OCI-LY7 (cell line): ENCODE measurements at regions not wholly inside any gene's neighbourhood (a gene's known extent, or its start where the extent isn't known, plus 50 kb on each side); places are given as distances from the start of the nearest gene placed in this dataset.

Source experiments
- BruUV-seq: library from RNA; stranded (reverse); fragments of 400-500 nt; replicated peaks from 2 replicates; lab custom pipeline; 2021; lab: Mats Ljungman, UMichigan
- CTCF ChIA-PET: fragments of 300-600 bp; sonication (Branson Sonifier 250); formaldehyde crosslinking; loops from one replicate; lab custom pipeline; 2022; ENCODE audit warnings: antibody characterized with exemption; ENCODE audit not compliant: unreplicated experiment; lab: Charles Lee
- POLR2A ChIA-PET: fragments of 300-600 bp; sonication (Branson Sonifier 250); formaldehyde crosslinking; loops from one replicate; lab custom pipeline; 2022; ENCODE audit warnings: antibody characterized with exemption; lab: Charles Lee
- DNase-seq: peaks from one replicate; pipeline ENCODE4 v3.0.0-alpha.2; 2015; ENCODE audit warnings: low spot score
- H2AFZ ChIP-seq: fragments of 200-600 bp; sonication (generic), shearing (Covaris generic); 2 replicates; pipeline ENCODE4 v1.6.1; 2014; ENCODE audit warnings: mild to moderate bottlenecking, antibody characterized with exemption, low read length, moderate library complexity
- H3K27ac ChIP-seq: fragments of 200-600 bp; sonication (generic); 2 replicates; pipeline ENCODE4 v1.5.1; 2014; ENCODE audit warnings: mixed run types, low read depth, mild to moderate bottlenecking, moderate library complexity, low read length, inconsistent platforms; ENCODE audit not compliant: poor library complexity, severe bottlenecking
- H3K36me3 ChIP-seq: fragments of 200-600 bp; sonication (generic); 2 replicates; pipeline ENCODE4 v1.6.1; 2014; ENCODE audit warnings: mild to moderate bottlenecking, antibody characterized with exemption, low read length, moderate library complexity, mixed read lengths; ENCODE audit not compliant: insufficient read depth
- H3K4me1 ChIP-seq: fragments of 200-600 bp; sonication (generic); 2 replicates; pipeline ENCODE4 v1.5.1; 2014; ENCODE audit warnings: mild to moderate bottlenecking, low read length; ENCODE audit not compliant: insufficient read depth, poor library complexity, severe bottlenecking
- H3K4me2 ChIP-seq: fragments of 200-600 bp; sonication (generic); 2 replicates; pipeline ENCODE4 v1.6.1; 2014; ENCODE audit warnings: mild to moderate bottlenecking, low read length
- H3K4me3 ChIP-seq: fragments of 200-600 bp; sonication (generic); 2 replicates; pipeline ENCODE4 v1.5.1; 2014; ENCODE audit warnings: mild to moderate bottlenecking, low read depth, low read length; ENCODE audit not compliant: poor library complexity, severe bottlenecking
- H3K79me2 ChIP-seq: fragments of 200-600 bp; sonication (generic); 2 replicates; pipeline ENCODE4 v1.6.1; 2016; ENCODE audit warnings: low read depth, mild to moderate bottlenecking, low read length, moderate library complexity, mixed read lengths; ENCODE audit not compliant: insufficient read depth
- H3K9me2 ChIP-seq: fragments of 200-600 bp; sonication (generic); 2 replicates; pipeline ENCODE4 v1.6.1; 2016; ENCODE audit warnings: mild to moderate bottlenecking, low read length, mixed read lengths; ENCODE audit not compliant: insufficient read depth
- H3K9me3 ChIP-seq: fragments of 200-600 bp; sonication (generic); 2 replicates; pipeline ENCODE4 v1.6.1; 2014; ENCODE audit warnings: mild to moderate bottlenecking, mixed run types, low read length, mixed read lengths
- H4K20me1 ChIP-seq: fragments of 200-600 bp; sonication (generic); 2 replicates; pipeline ENCODE4 v1.6.1; 2014; ENCODE audit warnings: mild to moderate bottlenecking, antibody characterized with exemption, low read length, moderate library complexity, mixed read lengths; ENCODE audit not compliant: insufficient read depth
- CTCF ChIP-seq: fragments of 200-600 bp; sonication (generic); conservative IDR thresholded peaks from 2 replicates; pipeline ENCODE4 v1.5.1; 2014; ENCODE audit warnings: mild to moderate bottlenecking, antibody characterized with exemption, low read length, moderate library complexity, mixed read lengths
- EZH2phosphoT487 ChIP-seq: fragments of 200-600 bp; sonication (generic); IDR thresholded peaks from 2 replicates; pipeline ENCODE4 v1.6.1; 2018; ENCODE audit warnings: low read depth, borderline replicate concordance, mild to moderate bottlenecking, mixed run types, antibody characterized with exemption, low read length, moderate library complexity, mixed read lengths
- intact Hi-C: fragments of 100-400 bp; cut with micrococcal nuclease; formaldehyde crosslinking; loops from one replicate; pipeline ENCODE4 v1.10.0; 2022; ENCODE audit not compliant: unreplicated experiment

GRCh38 chr6:164101859-164102258 lies 687.3 kb downstream of the QKI start:
- H3K9me3 ChIP-seq: no peaks in the 10 kb centered on the region
- intact Hi-C loops: no loop called here
- no peak overlapping the region for H2AFZ ChIP-seq
- no peaks in the 10 kb centered on the region for H3K9me2 ChIP-seq
- H4K20me1 ChIP-seq: no peaks in the 10 kb centered on the region
- H3K4me1 ChIP-seq: no peaks in the 10 kb centered on the region
- BruUV-seq: no TSS peak
- H3K4me3 ChIP-seq: no peak overlapping the region
- H3K36me3 ChIP-seq: no peaks in the 10 kb centered on the region
- no peak for DNase-seq
- TF ChIP-seq EZH2phosphoT487 (no peak), CTCF (no peak)
- POLR2A ChIA-PET: no interaction called here
- H3K4me2 ChIP-seq: no peak overlapping the region
- H3K27ac ChIP-seq: no peak overlapping the region
- CTCF ChIA-PET: no interaction called here
- H3K79me2 ChIP-seq: no peaks in the 10 kb centered on the region

DNA sequence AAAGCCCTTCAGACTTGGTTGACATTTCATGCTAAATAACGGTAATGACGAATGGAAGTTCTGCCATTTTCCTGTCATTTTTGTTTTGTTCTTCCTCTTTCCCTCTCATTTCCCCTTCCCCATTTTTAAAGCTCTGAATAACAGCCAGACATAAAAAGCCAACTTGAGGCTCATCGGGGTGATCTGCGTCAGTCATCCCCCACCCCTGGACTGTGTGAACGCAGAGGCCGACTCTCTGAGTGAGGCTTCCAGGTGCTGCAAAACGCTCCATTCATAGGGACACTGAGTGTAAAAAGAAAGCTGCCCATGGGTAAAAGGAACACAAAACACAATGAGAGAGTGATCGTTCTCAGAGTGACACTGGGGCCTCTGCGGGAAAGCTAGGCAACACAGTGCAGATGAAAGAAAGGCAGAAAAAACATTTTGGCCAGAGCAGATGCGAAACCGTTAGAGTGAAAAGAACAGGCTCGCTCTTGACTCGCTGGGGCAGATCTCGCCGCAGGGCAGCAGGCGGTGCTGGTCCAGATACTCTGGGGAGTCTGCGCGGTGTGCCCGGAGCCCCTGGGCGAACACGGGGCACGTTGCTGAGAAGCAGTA lies 684.8 kb downstream of the QKI start:
- H3K4me1 ChIP-seq: no peaks in the 10 kb centered on the region
- no peak for DNase-seq
- no peaks in the 10 kb centered on the region for H3K36me3 ChIP-seq
- no peaks in the 10 kb centered on the region for H3K79me2 ChIP-seq
- no peaks in the 10 kb centered on the region for H3K9me3 ChIP-seq
- H3K4me3 ChIP-seq: no peak overlapping the region
- H3K27ac ChIP-seq: no peak overlapping the region
- no peak for TF ChIP-seq CTCF
- TF ChIP-seq EZH2phosphoT487: no peak
- POLR2A ChIA-PET: interaction anchor here (0.5 kb wide), 1 partner anchor 25 kb away, joined by 3 read pairs; no protein-coding TSS in a partner anchor
- no peak overlapping the region for H3K4me2 ChIP-seq
- no peaks in the 10 kb centered on the region for H4K20me1 ChIP-seq
- CTCF ChIA-PET: no interaction called here
- BruUV-seq: no TSS peak
- no peaks in the 10 kb centered on the region for H3K9me2 ChIP-seq
- no peak overlapping the region for H2AFZ ChIP-seq
- intact Hi-C loops: no loop called here

- no peak for TF ChIP-seq EZH2phosphoT487
- TF ChIP-seq CTCF: no peak
- no peak for DNase-seq
- Histone ChIP-seq H3K79me2 (no peaks in the 10 kb centered on the region), H3K27ac (no peak overlapping the region), H3K4me3 (no peak overlapping the region), H2AFZ (no peak overlapping the region), H3K9me3 (no peaks in the 10 kb centered on the region), H3K4me2 (no peak overlapping the region), H3K9me2 (no peaks in the 10 kb centered on the region), H4K20me1 (no peaks in the 10 kb centered on the region), H3K4me1 (no peaks in the 10 kb centered on the region), H3K36me3 (no peaks in the 10 kb centered on the region)
- intact Hi-C loops: no loop called here
- ChIA-PET POLR2A (interaction anchor here (0.5 kb wide), 1 partner anchor 25 kb away, joined by 3 read pairs; no protein-coding TSS in a partner anchor), CTCF (no interaction called here)
- BruUV-seq: no TSS peak
Observed at GRCh38 chr6:164098857-164099267, 684.3 kb downstream of the QKI start.
